ENCODE measurements at regions not wholly inside any gene's neighbourhood (a gene's known extent, or its start where the extent isn't known, plus 50 kb on each side); places are given as distances from the start of the nearest gene placed in this dataset.

DNA sequence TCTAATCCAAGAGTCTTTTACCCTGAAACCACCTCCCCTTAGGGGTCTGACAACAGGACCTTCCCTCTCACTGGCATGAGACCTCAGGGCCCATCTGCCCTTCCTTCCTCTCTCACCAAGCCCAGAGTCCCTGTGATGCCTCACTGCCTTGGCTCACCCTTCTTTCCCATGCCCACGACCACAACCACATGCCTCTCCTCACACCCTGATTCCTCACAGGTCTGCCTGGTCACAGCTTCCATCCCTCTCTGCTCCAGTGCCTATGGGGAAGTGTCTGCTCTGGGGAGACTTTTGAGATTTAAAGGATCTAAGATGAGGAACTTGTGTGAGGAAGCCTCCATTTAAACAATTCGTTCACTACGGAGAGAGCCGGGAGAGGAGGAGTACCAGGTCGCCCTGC, 98.9 kb upstream of the SH3BP4 start:
- TF ChIP-seq, protein P1, sequence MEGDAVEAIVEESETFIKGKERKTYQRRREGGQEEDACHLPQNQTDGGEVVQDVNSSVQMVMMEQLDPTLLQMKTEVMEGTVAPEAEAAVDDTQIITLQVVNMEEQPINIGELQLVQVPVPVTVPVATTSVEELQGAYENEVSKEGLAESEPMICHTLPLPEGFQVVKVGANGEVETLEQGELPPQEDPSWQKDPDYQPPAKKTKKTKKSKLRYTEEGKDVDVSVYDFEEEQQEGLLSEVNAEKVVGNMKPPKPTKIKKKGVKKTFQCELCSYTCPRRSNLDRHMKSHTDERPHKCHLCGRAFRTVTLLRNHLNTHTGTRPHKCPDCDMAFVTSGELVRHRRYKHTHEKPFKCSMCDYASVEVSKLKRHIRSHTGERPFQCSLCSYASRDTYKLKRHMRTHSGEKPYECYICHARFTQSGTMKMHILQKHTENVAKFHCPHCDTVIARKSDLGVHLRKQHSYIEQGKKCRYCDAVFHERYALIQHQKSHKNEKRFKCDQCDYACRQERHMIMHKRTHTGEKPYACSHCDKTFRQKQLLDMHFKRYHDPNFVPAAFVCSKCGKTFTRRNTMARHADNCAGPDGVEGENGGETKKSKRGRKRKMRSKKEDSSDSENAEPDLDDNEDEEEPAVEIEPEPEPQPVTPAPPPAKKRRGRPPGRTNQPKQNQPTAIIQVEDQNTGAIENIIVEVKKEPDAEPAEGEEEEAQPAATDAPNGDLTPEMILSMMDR (conservative IDR thresholded peaks at IDR 0.05; ENCODE audit: low read length) = no peak
- no peak for TF ChIP-seq EZH2phosphoT487 (IDR thresholded peaks at IDR 0.05; ENCODE audit: borderline replicate concordance)

Measured in Loucy (cell line).